DMS114 treated with DMSO at 0.1 percent for 48 hours (cell line): ENCODE measurements at regions not wholly inside any gene's neighbourhood (a gene's known extent, or its start where the extent isn't known, plus 50 kb on each side); places are given as distances from the start of the nearest gene placed in this dataset.
"Not testable (repeated sequence)": the region's sequence is repeated elsewhere in the genome, so short reads cannot be mapped to it uniquely, and the experiment has no call there.

Experiments
- DNase-seq: peaks from one replicate; lab custom pipeline; 2025; ENCODE audit not compliant: unreplicated experiment; lab: John Stamatoyannopoulos, UW

DNA sequence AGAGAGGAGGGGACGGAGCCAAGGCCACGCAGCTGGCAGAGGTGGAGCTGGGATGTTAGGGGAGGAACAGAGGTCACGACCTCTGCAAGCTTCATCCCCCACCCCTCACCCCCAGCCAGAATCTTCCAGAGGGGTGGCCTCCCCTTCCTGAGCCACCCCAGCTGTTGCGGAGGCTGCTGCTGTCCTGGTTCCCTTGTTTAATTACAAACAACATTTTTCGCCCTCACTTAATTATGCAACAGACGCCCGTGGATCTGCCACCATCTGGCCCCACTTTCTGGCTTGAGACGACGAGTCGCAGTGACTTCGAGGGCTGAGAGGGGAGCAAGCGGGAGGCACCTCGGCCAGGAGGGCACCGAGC, 153.7 kb upstream of the PTPN1 start:
- DNase-seq = no peak

DNA sequence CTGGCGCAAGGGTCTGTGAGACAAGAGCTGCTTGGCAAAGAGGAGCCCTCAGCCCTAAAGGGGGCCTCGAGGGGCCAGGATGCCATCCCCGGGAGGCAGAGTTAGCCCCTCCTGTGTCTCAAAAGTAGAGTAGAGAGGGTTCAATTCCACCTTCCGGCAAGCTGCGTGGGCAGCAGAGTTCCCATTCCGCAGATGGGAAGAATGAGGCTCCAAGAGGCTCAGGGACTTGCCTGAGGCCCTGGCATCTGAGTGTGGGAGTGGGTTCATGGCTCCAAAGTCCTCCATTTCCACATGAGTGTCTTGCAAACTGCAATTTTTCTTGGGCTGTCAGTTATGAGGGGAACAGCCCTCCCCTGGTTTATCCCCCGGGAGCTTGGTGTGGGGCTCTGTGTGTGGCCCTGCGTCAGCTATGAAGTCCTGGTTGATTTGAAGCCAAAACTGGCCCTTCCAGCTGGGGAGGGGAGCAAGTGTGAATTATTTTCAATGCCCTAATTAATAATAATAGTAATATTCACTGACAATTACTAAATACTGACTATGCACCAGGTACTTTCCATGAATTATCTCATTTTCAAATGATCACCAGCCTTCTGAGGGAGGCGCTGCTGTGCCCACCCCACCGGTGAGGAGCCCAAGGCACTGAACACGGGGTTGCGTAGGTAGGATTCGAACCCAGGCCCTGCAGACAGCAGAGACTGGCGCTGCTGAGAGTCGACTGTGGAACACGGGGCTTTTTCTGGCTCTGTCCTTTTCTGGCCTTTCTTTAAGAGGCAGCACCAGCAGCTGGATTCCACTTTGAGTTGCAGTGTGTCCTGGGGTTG, 153.0 kb upstream of the PTPN1 start:
- no peak for DNase-seq

DNA sequence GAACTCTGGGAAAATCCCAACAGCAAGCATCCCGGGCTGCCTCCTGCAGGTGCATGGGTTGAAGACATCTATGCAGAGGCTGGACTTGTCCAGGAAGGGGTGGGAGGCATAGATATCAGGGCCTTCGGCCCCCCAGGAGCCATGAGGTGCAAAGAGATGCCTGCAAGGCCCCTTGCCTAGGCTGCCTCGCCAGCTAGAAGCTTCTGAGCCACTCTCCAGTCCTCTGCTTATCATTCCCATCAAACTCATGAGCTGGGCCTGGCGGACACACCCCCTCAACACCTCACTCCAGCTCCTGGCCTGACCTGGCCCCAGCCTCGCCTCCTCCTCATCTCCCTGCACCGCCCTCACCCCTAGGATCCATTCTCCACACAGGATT, 152.4 kb upstream of the PTPN1 start:
- no peak for DNase-seq

DNA sequence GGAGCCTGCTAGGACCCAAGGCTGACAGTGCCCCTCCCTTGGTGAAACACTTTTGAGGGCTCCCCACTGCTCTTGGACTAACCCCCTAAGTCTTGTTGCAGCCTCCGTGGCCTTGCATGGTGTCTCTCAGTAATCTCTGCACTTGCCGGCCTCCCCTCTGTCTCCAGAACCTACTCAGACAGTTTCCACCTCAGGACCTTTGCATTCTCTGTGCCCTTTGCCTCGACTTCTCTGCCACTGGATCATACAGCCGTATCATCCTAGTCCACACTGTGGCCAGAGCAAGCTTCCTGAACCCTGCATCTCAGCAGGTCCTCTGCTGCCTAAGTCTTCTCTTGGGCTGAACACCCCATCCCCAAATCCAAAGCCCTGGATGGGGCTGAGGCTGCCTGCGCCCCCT, 152.0 kb upstream of the PTPN1 start:
- no peak for DNase-seq

DNA sequence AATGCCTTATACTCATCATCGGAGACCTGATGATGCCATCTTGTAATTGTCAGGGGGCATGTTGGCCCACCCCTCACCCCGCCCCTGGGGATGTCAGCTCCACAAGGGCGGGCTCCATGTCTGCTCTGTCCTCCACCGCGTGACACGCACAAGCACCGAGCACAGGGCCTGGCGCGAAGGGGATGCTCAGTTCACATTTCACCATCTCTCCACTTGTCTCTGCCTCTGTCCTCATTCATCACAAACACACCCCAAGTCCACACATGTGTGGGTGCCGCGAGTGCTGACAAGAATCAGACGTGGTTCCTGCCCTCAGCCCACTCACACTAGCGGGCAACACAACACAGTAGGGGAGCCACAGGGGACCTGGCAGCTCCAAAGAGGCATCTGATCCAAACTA, 151.2 kb upstream of the PTPN1 start:
- no peak for DNase-seq

DNA sequence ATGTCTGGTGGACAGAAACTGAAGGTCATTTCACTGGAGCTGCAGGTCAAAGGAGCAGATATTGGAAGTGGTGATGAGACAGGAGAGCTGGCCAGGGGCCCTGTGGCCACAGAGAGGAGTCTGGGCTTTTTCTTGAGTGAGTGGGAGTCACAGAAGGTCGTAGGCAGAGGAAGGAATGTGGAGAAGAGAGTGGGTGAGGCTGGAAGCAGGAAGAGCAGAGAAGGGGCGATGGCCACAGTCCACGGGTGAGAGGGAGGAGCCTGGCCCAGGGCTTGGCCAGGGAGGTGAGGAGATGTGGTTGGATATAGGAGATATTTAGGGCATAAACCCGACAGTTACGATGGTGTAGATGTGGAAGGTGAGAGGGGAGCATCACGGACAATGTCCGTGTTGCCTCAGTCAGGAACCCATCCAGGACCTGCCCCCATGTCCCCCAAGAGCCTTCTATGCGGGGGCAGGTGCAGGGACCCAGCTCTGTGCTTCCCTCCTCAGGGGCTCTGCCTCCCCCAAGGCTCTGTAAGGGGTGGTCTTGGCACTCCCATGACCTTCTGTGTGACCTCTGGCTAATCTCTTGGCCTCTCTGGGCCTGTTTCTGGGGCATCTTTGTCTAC, 150.5 kb upstream of the PTPN1 start:
- no peak for DNase-seq

DNA sequence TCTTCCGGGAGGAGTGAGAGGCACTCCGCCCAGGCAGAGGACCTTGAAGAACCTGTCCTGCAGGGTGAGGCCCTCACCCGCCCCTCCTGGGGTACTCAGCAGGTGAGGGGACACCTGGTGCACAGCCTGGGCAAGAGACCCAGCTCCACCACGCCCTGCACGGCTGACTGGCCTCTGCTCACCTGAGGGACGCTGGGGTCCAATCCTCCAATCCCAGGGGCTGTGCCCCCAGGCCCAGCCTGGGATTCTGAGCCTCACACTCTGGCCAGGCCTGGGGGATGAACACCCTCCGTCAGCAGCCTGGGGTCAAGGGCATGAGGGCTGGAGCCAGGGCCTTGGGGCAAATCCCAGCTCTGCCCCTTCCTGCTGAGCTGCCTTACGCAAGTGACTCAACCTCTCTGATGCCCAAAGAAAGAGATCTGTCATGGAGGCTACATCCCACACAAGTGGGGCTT, 149.9 kb upstream of the PTPN1 start:
- no peak for DNase-seq

DNA sequence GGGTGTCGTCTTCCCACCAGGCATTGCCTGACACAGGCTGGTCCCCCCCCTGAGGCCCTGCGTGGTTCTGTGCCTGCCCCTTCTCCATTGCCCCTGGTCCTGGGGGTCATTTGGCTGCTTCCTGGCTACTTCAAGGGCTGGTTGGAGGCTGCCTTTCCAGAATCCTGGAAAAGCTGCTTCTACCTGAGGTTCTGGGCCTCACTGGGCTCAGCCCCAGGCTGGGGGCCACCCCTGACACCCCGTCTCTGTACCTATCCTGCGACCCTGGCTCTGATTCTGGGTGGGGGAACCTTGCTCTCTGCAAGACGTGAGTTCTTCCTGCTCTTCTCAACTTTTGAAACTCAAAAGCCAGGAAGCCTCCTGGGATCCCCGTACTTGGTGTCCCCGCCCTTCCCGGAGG, 149.3 kb upstream of the PTPN1 start:
- no peak for DNase-seq

DNA sequence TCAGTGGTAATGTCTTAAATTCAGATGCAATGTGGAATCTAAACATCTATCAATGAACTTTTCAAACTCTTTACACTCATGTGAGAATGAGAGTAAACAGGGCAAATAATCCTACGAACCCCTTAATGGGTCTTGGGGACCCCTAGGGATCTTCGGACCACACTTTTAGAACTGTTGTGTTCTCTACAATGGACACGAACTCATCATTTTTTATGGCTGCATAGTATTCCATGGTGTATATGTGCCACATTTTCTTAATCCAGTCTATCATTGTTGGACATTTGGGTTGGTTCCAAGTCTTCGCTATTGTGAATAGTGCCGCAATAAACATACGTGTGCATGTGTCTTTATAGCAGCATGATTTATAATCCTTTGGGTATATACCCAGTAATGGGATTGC, 148.0 kb upstream of the PTPN1 start:
- DNase-seq = not testable (repeated sequence)

DNA sequence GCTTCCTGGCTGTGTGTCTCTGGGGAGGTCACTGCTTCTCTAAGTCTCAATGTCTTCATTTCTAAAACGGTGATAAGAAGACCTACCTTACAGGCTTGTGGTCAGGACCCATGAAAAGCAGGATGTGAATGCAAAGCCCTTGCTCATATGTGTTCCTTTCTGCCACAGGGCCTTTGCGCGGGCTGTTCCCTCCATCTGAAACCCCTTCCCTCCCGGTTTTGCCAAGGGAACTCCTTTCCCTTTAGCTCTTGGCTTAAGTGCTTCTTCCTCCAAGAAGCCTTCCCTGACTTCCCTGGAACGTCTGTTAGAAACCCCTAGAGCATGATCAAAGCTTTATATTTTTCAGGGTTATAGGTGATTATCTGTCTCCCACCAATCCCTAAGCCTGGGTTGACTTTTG, 147.2 kb upstream of the PTPN1 start:
- no peak for DNase-seq

DNA sequence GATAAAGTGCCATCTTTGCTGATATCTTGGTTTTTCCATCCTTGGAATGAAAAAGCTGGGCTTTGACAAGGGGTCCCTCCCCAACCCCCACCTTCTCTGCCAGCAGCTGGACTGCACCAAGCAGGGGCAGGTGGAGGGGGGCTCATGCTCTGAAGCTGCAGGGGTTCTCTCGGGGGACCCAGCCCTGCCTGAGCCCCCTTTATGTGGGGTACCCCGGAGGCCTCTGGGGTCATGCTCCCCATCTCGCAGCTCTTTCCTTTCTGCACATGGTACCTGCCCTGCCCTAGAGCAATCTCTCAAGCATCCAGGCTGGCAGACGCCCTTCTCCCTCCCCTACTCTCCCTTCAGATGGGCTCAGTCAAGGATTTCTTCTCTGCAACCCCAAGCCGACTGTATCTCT, 146.7 kb upstream of the PTPN1 start:
- DNase-seq = no peak

DNA sequence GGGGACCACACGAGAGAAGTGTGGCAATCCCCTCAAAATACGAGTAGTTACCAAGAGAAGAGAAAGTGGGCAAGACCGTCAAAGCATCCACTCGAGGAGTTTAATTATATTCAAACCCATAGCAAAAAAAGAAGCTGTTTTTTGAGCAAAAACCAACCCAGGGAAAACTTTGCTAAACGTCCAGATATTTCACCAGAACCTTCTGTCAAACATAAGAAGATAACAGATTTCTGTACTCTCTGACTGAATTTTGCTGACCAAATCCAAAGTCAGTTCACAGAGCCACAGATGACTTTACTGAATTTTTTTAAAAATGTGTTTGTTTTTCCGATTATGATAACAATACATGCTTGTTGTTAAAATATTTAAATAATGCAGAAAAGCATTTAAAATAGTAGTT, 145.6 kb upstream of the PTPN1 start:
- DNase-seq = no peak

DNA sequence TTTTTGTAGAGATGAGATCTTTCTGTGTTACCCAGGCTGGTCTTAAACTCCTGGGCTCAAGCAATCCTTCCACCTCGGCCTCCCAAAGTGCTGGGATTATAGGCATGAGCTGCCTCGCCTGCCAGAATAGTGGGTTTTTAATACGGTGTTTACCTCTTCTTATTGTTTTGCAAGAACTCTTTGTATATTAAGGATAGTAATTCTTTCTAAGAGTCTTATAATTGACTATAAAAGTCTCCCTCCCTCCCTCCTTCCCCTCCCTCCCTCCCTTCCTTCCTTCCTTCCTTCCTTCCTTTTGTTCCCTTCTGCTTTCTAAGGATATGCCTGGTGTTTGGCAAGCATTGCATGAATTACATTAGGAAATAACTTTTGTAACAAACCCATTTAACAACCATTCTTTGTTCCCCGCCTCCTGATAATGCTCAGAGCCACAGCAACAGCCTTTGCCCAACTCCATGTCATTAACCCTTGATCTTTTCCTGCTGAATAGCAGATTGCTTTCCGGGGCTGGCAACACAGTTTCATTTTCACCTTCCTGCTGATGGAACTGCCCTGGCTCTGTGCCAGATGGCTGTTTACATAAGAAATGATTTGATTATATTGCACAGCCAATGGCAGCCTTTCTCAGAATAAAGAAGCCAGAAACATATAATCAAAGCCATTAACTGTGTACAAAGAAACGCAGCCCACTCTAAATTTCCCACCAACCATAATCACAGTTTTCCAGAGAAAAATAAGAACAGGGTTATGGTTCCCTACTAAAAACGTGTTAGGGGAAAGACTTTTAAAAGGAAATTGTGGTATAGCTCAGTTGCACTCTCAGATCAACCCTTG, 143.7 kb upstream of the PTPN1 start:
- no peak for DNase-seq

DNA sequence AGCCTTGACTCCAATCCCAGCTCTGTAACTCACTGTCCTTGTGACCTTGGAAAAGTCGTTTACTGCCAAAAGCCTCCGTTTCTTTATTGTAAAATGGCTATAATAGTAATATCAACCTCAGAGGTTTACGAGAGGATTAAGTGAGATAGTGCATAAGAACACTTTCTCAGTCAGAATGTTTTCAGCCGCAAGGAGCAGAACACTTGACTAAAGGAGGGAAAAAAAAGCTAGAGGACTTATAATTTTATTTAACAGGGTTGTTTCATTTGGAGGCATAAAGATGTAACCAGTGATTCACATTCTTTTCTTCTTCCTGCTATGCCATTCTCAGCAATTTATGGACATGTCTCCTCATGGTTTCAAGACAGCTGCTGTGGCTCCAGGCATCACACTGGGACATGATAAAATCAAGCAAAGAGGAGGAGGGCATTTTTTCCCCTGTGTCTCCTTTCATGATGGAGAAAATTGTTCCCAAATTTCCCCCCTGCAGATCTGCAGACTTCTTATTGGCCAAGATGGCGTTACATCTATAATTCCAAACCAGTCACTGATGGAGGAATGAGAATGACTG, 143.0 kb upstream of the PTPN1 start:
- DNase-seq = no peak

DNA sequence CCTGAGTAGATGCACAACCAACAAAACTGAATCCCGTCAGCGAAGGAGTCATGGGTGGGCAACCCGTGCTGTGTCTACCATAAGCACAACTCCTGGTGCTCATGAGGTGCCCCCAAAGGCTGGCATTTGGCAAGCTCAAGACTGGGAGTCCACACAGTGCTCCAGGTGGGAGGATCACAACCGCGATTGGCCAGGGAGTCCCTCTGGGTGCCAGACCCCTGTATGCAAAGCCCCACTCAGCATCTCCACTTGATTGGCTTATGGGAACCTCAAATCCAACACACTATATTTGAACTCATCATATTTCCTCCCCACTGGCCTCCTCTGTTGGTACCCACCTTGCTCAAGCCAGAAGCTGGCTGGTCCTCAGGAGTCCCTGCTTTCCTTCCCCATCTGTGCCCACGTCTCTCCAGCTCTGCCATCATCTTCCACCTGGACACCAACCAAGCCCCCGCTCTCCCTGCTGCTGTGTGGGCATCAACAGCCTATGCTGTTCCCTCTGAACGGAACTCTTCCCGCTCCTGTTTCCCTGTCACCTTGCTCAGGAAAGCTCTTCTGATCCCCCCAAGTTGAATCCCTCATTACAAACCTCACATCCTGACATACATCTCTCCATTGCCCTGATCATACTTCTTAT, 142.3 kb upstream of the PTPN1 start:
- DNase-seq = no peak

DNA sequence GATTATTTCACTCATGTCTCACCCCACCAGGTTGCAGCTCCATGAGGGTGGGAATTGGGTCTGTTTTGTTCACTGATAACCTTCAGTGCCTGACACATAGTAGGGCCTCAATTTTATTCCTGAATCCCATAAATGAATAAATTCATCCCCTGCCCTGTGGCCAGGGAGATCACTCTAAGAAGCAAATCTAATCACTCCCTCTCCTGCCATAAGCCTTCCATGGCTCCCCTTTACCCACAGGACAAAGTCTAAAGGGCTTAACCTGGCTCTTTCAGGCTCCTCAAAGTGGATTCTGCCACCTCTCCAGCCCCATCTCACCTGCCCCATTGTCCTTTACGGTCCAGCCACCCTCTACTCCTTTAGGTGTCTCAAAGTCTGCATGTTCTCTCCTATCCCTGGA, 141.8 kb upstream of the PTPN1 start:
- no peak for DNase-seq

DNA sequence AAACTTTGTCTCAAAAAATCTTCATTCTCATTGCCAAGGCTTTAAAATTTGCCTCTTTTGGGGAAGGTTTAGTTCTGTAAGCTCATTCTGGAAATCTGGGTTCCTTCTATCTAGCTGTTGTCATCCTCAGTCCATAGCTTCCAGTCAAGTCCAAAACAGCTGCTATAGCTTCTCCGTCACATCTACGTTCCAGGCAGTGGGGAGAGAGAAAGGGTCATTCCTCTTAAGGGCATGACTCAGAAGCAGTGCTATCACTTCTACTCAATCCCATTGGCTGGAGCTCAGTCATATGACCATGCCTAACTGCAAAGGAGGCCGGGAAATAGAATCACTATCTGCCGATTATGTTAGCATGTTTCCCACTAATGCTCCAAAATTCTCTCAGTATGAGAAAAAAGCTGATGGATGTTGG, 141.4 kb upstream of the PTPN1 start:
- DNase-seq = no peak

DNA sequence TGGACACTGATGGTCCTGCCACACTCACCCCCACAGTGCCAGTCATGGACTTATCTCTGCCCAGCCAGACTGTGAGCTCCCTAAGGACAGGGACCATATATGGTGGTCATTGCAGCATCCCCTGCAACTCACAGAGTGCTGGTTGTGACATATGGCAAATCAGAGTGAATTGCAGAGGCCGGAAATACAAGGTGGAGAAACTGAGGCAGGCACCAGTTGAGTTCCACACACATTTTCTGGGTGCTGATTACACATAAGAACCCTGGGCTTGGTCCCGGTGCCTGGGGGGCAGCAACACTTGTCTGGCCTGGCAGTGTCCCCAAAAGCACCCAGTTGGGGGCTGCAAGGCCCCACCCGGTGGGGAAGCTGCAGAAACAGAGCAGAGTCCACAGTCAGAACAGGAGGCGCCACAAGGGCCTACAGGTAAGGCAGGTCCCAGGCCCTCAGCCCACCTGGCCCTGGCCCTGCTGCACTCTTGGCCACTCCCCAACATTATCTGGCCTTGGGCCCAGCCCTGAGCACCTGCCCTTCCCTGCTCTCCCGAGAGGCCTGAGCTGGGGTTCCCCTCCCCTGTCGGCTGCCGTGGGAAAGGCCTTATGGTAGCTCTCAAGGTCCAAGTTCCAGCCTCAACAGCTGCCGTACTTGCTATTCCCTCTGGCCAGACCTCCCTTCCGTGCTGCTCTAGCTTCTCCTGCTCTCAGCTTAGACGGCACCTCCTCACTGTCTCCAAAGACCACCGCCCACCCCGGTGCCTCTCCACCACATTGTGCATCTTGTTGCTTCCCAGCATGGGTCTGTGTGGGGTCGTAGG, 140.8 kb upstream of the PTPN1 start:
- DNase-seq = no peak

DNA sequence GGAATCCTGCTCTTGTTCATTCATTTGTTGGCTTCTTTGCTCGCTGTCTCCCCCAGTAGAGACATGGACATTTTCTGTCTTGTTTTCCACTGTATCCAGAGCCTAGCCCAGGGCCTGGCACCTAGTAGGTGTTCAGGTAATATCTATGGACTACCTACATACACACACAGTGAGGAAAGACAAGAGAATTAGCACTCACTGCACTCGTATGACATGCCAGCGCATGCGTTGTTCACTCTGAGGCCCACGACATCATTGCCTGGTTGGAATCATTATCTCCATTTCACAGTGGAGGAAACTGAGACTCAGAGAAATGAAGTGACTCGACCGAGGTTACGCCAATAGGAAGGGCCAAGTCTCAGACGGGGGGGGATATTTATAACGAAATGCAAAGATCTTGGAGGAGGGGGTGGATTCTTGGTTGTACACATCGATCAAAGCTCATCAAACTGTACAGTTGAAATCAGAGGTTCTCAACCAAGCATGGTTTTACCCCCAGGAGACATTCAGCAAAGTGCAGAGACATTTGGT, 140.1 kb upstream of the PTPN1 start:
- no peak for DNase-seq
